ENCODE measurements at regions not wholly inside any gene's neighbourhood (a gene's known extent, or its start where the extent isn't known, plus 50 kb on each side); places are given as distances from the start of the nearest gene placed in this dataset.
"Not testable (repeated sequence)": the region's sequence is repeated elsewhere in the genome, so short reads cannot be mapped to it uniquely, and the experiment has no call there.

DNA sequence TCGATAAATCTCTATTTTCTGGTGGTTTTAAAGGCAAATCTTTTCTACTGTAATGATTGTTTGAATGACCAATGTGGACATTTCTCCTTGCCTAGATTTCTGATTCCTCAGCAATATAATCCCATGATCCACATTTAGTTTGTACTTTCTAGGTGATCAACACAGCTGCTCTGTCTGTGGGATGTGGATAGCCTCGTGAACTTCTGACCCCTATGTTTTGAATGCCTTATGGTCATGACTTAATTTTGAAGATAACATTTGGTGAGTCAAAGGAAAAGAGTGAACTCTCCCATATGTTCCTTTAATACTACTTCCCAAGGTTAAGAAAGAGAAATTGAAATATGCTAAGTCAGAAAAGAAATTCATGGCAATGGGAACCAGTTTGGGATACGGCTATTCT lies 147.5 kb downstream of the CAVIN4 start:
- DNase-seq (ENCODE audit: low read depth), result no peak
- no peak overlapping the region for H3K4me3 ChIP-seq (ENCODE audit: low read depth, low read length)
- TF ChIP-seq CTCF (conservative IDR thresholded peaks at IDR 0.05; ENCODE audit: low read depth, low read length), result no peak

GRCh38 chr9:100729336-100729895 lies 151.5 kb downstream of the CAVIN4 start:
- TF ChIP-seq CTCF (conservative IDR thresholded peaks at IDR 0.05; ENCODE audit: low read depth, low read length), result no peak
- DNase-seq (ENCODE audit: low read depth), result no peak
- H3K4me3 ChIP-seq (ENCODE audit: low read depth, low read length), result no peak overlapping the region

DNA sequence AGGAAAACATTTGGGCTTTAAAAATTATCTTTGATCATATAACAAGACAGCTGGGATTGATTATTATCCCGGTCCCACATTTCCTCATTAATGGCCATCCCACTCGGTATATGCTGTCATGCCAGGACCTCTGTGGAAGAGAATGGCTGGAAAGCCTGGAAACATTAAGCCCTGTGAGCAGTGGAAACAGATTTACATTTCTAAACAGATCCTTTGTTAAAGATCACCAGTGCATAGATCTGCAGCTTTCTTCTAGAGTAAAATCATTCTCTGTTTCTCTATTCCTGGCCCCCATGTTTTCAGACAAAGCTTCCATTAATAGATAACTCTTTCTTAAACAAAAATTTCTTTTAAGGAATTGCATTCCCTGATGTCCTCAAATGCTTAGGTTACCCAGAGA lies 152.2 kb downstream of the CAVIN4 start:
- H3K4me3 ChIP-seq (ENCODE audit: low read depth, low read length), result no peak overlapping the region
- TF ChIP-seq CTCF (conservative IDR thresholded peaks at IDR 0.05; ENCODE audit: low read depth, low read length), result no peak
- no peak for DNase-seq (ENCODE audit: low read depth)

- TF ChIP-seq CTCF (conservative IDR thresholded peaks at IDR 0.05; ENCODE audit: low read depth, low read length), result no peak
- no peak for DNase-seq (ENCODE audit: low read depth)
- no peak overlapping the region for H3K4me3 ChIP-seq (ENCODE audit: low read depth, low read length)
Observed at GRCh38 chr9:100731038-100731556, 153.2 kb downstream of the CAVIN4 start.

DNA sequence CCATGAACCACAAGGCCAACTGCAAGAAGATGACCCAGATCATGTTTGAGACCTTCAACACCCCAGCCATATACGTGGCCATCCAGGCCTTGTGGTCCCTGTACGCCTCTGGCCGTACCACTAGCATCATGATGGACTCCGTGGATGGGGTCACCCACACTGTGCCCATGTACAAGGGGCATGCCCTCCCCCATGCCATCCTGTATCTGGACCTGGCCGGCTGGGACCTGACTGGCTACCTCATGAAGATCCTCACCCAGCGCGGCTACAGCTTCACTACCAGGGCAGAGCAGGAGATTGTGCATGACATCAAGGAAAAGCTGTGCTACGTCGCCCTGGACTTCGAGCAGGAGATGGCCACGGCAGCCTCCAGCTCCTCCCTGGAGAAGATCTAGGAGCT lies 153.7 kb downstream of the CAVIN4 start:
- H3K4me3 ChIP-seq (ENCODE audit: low read depth, low read length), result no peak overlapping the region
- no peak for TF ChIP-seq CTCF (conservative IDR thresholded peaks at IDR 0.05; ENCODE audit: low read depth, low read length)
- no peak for DNase-seq (ENCODE audit: low read depth)

DNA sequence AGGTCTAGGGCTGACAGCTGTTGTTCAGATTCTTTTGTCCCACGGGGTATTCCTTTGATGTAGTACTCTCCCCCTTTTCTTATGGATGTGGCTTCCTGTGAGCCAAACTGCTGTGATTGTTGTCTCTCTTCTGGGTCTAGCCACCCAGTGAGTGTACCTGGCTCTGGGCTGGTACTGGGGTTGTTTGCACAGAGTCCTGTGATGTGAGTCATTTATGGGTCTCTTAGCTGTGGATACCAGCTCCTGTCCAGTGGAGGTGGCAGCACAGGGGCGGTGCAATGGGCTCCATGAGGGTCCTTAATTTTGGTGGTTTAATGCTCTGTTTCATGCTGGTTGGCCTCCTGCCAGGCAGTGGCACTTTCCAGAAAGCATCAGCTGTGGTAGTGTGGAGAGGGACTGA lies 161.3 kb downstream of the CAVIN4 start:
- TF ChIP-seq CTCF (conservative IDR thresholded peaks at IDR 0.05; ENCODE audit: low read depth, low read length), result no peak
- no peak overlapping the region for H3K4me3 ChIP-seq (ENCODE audit: low read depth, low read length)

DNA sequence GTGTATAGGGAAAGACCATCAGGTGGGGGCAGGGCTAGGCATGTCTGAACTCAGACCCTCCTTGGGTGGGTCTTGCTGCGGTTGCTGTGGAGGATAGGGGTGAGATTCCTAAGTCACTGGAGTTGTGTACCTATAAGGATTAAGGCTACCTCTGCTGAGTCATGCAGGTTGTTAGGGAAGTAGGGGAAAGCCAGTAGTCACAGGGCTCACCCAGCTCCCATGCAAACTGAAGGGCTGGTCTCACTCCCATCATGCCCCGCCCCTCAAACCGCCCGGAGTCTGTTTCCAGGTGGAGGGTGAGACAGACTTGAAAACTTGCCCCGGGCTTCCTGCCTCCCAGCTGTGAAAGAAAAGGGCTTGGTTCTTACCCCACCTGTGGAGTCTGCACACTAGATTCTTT lies 161.8 kb downstream of the CAVIN4 start:
- H3K4me3 ChIP-seq (ENCODE audit: low read depth, low read length), result no peak overlapping the region
- DNase-seq (ENCODE audit: low read depth), result no peak
- TF ChIP-seq CTCF (conservative IDR thresholded peaks at IDR 0.05; ENCODE audit: low read depth, low read length), result no peak

More for the DNA sequence above, 161.3 kb downstream of the CAVIN4 start:
- DNase-seq (ENCODE audit: low read depth), result no peak

- not testable (repeated sequence) for DNase-seq (ENCODE audit: low read depth); H3K4me3 ChIP-seq (ENCODE audit: low read depth, low read length)
Observed at GRCh38 chr9:100748930-100749329, 171.1 kb downstream of the CAVIN4 start.
